ENCODE measurements at regions not wholly inside any gene's neighbourhood (a gene's known extent, or its start where the extent isn't known, plus 50 kb on each side); places are given as distances from the start of the nearest gene placed in this dataset.

- TF ChIP-seq CTCF (conservative IDR thresholded peaks at IDR 0.05) (no peak), ZFX (IDR thresholded peaks at IDR 0.05) (no peak)
Observed at GRCh38 chr7:88477976-88478375, 171.3 kb upstream of the STEAP4 start.
